Dedifferentiated amniotic fluid mesenchymal stem cell (primary cell): ENCODE measurements at regions not wholly inside any gene's neighbourhood (a gene's known extent, or its start where the extent isn't known, plus 50 kb on each side); places are given as distances from the start of the nearest gene placed in this dataset.
"Not testable (repeated sequence)": the region's sequence is repeated elsewhere in the genome, so short reads cannot be mapped to it uniquely, and the experiment has no call there.

ENCODE experiments used
- DNase-seq: peaks from one replicate; pipeline ENCODE4 v3.0.0-alpha.2; 2016; ENCODE audit errors: extremely low spot score

- DNase-seq: not testable (repeated sequence)
These were observed 157.7 kb downstream of the GIPC2 start for GRCh38 chr1:78203410-78203982.

- DNase-seq: no peak
These were observed 164.4 kb downstream of the GIPC2 start for GRCh38 chr1:78210175-78210574.

- DNase-seq: no peak
These were observed 165.8 kb downstream of the GIPC2 start for GRCh38 chr1:78211483-78212092.

- no peak for DNase-seq
These were observed 168.6 kb downstream of the GIPC2 start for GRCh38 chr1:78214334-78214733.

- DNase-seq: no peak
These were observed 176.6 kb downstream of the GIPC2 start for GRCh38 chr1:78222225-78222959.

GRCh38 chr1:78222960-78223358, 177.2 kb downstream of the GIPC2 start:
- no peak for DNase-seq

- DNase-seq: no peak
These were observed 177.8 kb downstream of the GIPC2 start for GRCh38 chr1:78223417-78224215.

- no peak for DNase-seq
These were observed 178.6 kb downstream of the GIPC2 start for GRCh38 chr1:78224246-78224785.

- DNase-seq: no peak
These were observed 179.2 kb downstream of the GIPC2 start for GRCh38 chr1:78224861-78225552.

GRCh38 chr1:78226784-78227183, 181.0 kb downstream of the GIPC2 start:
- no peak for DNase-seq

- no peak for DNase-seq
These were observed 182.2 kb downstream of the GIPC2 start for GRCh38 chr1:78227705-78228635.

- peak; percentile 88 for DNase-seq
These were observed 183.6 kb downstream of the GIPC2 start for GRCh38 chr1:78229344-78229743.

- no peak for DNase-seq
These were observed 185.7 kb downstream of the GIPC2 start for GRCh38 chr1:78231477-78231876.

- DNase-seq: no peak
These were observed 186.1 kb downstream of the GIPC2 start for GRCh38 chr1:78231894-78232293.

- no peak for DNase-seq
These were observed 186.9 kb downstream of the GIPC2 start for GRCh38 chr1:78232630-78233029.

GRCh38 chr1:78234496-78234895, 188.7 kb downstream of the GIPC2 start:
- no peak for DNase-seq

- no peak for DNase-seq
These were observed 190.9 kb downstream of the GIPC2 start for GRCh38 chr1:78236716-78237115.

- no peak for DNase-seq
These were observed 191.7 kb downstream of the GIPC2 start for GRCh38 chr1:78237364-78237916.

- no peak for DNase-seq
These were observed 194.4 kb downstream of the GIPC2 start for GRCh38 chr1:78240191-78240590.

GRCh38 chr1:78240755-78241154, 195.0 kb downstream of the GIPC2 start:
- no peak for DNase-seq
